C4-2B (cell line): ENCODE measurements at regions not wholly inside any gene's neighbourhood (a gene's known extent, or its start where the extent isn't known, plus 50 kb on each side); places are given as distances from the start of the nearest gene placed in this dataset.

Experiments used
- H3K27ac ChIP-seq: fragments of 450-650 bp; 2 replicates; pipeline ENCODE4 v1.5.1; 2017
- ZFX ChIP-seq: fragments of 450-650 bp; IDR thresholded peaks from 2 replicates; pipeline ENCODE4 v1.6.1; 2017
- TF ChIP-seq, protein P1 (sequence below): fragments of 450-650 bp; conservative IDR thresholded peaks from 2 replicates; pipeline ENCODE4 v1.5.1; 2017; ENCODE audit warnings: mild to moderate bottlenecking

DNA sequence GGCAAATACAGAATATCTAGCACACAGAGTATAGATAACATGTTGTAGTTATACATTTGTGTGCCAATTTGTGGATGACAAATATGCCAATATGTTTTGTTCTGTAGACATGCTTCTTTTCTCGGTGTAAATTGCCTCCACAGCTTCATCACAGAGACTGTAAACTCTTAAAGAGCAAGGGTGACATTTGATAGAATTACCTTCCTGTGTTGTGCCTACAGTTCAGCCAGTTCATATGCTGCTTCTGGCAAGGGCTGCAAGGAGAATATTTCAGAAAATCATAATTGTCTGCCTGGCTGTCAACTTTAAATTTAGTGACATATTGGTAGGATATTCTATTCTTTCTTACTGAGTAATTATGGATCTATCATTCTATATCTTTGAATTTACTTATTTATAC is 155.1 kb downstream of the MAT2B start:
- TF ChIP-seq, protein P1, sequence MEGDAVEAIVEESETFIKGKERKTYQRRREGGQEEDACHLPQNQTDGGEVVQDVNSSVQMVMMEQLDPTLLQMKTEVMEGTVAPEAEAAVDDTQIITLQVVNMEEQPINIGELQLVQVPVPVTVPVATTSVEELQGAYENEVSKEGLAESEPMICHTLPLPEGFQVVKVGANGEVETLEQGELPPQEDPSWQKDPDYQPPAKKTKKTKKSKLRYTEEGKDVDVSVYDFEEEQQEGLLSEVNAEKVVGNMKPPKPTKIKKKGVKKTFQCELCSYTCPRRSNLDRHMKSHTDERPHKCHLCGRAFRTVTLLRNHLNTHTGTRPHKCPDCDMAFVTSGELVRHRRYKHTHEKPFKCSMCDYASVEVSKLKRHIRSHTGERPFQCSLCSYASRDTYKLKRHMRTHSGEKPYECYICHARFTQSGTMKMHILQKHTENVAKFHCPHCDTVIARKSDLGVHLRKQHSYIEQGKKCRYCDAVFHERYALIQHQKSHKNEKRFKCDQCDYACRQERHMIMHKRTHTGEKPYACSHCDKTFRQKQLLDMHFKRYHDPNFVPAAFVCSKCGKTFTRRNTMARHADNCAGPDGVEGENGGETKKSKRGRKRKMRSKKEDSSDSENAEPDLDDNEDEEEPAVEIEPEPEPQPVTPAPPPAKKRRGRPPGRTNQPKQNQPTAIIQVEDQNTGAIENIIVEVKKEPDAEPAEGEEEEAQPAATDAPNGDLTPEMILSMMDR, result no peak
- TF ChIP-seq ZFX, result no peak
- H3K27ac ChIP-seq, result no peak overlapping the region

DNA sequence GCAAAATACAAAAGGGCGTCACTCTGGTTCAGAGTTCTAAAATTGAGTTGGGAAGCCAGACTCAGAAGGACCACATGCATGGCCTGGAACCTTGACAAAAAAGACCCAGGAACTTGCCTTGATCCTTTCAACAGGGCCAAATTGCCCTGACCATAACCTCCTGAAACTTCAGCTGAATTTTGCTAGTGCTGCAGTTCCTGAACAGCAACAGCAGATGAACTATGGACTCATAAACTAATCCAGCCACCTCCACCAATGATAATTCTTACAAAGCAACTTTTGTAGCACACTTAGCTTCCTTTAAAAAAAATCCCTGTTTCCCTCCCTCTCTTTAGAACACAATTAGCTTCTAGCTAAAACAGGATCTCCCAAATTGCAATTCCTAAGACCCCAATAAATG is 155.9 kb downstream of the MAT2B start:
- TF ChIP-seq ZFX, result no peak
- TF ChIP-seq, protein P1, result no peak
- no peak overlapping the region for H3K27ac ChIP-seq

DNA sequence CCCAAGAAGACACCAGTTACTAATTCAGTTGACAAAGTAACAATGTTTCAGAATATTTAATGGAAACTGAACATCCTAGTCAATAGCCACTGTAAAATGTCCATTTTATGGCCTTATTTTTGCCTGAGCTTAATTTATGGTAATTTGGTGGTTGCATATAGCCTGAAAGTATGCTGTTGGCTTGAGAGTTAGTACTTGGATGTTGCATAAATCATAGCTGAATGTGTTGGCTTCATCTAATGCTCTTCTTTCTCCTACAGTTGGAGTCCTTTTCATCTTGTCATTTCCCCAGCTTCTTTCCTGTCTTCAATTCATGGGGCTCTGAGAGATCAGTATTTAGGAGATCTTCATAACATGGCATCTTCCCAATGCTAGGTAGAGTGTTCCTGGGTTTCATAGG is 164.6 kb downstream of the MAT2B start:
- H3K27ac ChIP-seq, result no peak overlapping the region
- TF ChIP-seq, protein P1, result no peak
- no peak for TF ChIP-seq ZFX

DNA sequence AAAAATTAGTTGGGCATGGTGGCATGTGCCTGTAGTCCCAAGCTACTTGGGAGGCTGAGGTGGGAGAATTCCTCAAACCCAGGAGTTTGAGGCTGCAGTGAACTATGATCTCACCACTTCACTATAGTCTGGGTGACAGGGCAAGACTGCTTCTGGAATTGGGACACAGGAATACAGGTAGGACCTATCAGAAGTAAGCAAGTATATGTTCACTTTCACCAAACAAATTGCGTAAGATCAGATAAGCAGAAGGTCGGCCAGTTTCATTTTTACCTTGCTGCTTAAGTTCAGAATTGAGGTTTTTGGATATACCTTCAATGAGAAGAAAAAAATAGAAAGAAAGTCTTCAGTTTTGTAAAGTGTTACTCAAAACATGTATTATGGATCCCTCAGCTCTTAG is 171.7 kb downstream of the MAT2B start:
- TF ChIP-seq, protein P1, result no peak
- TF ChIP-seq ZFX, result no peak
- H3K27ac ChIP-seq, result no peak overlapping the region

DNA sequence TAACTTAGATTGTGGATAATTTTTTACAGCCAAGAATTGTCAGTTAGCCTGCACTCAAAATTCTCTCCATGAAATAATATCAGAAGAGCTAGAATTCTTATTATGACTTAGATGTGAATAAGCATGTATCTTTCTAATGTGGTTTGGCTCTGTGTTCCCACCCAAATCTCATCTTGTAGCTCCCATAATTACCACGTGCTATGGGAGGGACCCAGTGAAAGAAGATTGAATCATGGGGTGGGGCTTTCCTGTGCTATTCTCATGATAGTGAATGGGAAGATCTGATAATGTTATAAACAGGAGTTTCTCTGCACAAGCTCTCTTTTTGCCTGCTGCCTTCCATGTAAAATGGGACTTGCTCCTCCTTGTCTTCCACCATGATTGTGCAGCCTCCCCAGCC is 176.8 kb downstream of the MAT2B start:
- H3K27ac ChIP-seq, result no peak overlapping the region
- no peak for TF ChIP-seq ZFX
- TF ChIP-seq, protein P1, result no peak

DNA sequence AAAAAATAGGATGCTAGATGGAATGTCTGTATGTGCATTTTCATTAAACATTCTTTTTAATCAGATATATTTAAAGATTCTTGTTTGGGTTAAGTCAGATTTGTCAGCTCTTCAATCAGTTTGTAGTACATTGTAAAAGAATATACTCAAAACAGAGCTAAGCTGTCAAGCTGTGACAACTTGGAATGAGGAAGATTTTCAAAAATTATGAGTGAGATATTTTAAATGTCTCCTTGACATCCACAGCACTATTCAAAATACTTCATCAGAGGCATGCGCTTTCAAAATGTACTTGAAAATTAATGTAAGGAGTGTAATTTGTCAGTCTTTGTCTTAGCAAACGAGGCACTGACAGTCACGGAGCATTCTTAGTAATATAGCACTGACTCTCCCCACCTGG is 182.0 kb downstream of the MAT2B start:
- TF ChIP-seq, protein P1, result no peak
- no peak for TF ChIP-seq ZFX
- no peak overlapping the region for H3K27ac ChIP-seq

DNA sequence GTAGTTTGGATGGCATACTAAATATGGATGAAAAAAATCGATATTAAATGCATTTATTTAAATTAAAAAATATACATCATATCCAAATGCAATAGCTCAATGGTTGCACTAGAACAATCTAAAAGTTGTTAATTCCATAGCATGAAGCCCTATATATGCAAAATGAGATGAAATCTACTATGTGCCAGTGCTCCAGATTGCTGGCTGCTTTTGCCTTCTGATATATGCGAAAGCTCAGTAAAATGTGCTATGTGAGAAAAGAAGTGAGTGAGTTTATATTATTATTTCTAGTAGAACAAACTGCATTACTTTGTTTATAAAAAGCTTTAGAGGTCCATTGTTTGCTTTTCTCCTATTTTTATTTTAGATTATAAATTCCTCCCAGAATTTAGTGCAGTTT is 186.7 kb downstream of the MAT2B start:
- TF ChIP-seq, protein P1, result no peak
- TF ChIP-seq ZFX, result no peak
- H3K27ac ChIP-seq, result no peak overlapping the region
